Germinal center (tissue), 1 donor: ENCODE measurements at regions not wholly inside any gene's neighbourhood (a gene's known extent, or its start where the extent isn't known, plus 50 kb on each side); places are given as distances from the start of the nearest gene placed in this dataset.

Experiments
- DNase-seq: peaks from one replicate; pipeline ENCODE4 v3.0.0; 2012; ENCODE audit warnings: mixed read lengths, low spot score

GRCh38 chr6:97815301-97815812, 532.3 kb upstream of the MMS22L start:
- DNase-seq: no peak

- DNase-seq: no peak
Observed at GRCh38 chr6:97816526-97816925, 533.5 kb upstream of the MMS22L start.

- DNase-seq: no peak
Observed at GRCh38 chr6:97819710-97820109, 536.7 kb upstream of the MMS22L start.

DNA sequence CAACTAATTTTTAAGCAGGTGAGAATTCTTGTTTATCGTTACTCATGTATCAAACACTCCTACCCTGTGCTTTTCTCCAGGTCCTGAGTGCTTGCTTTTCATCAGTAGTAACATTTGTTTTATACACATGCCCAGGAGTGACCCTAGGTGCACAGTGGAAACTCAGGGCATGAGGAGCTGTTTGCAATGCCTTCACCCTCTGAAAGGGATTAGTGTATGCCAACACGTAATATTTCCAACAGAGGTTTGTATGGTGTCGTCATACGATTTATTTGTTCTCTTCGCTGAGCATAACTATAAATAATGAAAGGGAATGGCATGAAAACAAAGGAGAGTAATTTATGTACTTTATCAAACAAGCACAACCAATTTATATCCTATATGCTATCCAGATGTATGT, 537.4 kb upstream of the MMS22L start:
- no peak for DNase-seq

- DNase-seq: no peak
Observed at GRCh38 chr6:97822632-97823031, 539.6 kb upstream of the MMS22L start.

- no peak for DNase-seq
Observed at GRCh38 chr6:97841763-97842162, 558.7 kb upstream of the MMS22L start.

- no peak for DNase-seq
Observed at GRCh38 chr6:97842521-97842920, 559.5 kb upstream of the MMS22L start.

- DNase-seq: no peak
Observed at GRCh38 chr6:97849390-97849789, 566.4 kb upstream of the MMS22L start.

GRCh38 chr6:97850458-97851212, 567.6 kb upstream of the MMS22L start:
- no peak for DNase-seq

GRCh38 chr6:97863697-97864096, 580.7 kb upstream of the MMS22L start:
- DNase-seq: no peak

- no peak for DNase-seq
Observed at GRCh38 chr6:97864366-97864765, 581.4 kb upstream of the MMS22L start.

DNA sequence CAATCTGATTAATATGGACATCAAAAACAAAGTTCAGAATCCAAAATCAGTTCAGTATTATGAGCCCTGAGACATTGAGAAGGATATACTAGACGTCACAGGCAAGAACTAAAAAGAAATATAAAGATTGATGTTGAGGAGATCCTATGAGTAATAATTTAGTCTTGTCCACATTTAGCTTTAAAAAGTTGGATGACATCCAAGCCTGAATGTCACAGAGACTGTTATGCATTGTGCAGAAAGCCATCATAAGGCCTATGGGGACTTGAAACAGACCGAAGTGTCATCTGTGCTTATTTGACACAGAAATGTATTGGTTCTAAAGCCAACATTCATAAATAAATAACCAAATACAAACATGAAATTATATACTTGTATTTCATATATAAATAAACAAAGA, 581.8 kb upstream of the MMS22L start:
- no peak for DNase-seq

- DNase-seq: no peak
Observed at GRCh38 chr6:97865612-97866011, 582.6 kb upstream of the MMS22L start.

DNA sequence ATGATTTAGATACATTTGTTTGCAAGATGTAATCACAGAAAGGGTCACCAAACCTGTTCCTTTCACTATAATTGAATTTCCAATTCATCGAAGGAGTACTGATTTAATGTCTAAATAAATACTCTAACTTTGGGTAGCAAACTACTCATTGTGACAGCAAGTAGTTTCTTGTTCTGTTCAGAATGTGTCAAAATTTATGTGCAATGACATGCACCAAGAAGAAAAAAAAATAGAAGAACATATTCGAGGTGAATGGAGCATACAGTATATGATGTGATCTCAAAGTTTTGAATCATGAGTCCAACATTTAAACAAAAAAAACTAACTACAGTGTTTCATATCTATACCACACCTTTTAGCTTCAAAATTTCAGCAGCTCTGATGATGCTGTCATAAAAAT, 583.6 kb upstream of the MMS22L start:
- DNase-seq: no peak

DNA sequence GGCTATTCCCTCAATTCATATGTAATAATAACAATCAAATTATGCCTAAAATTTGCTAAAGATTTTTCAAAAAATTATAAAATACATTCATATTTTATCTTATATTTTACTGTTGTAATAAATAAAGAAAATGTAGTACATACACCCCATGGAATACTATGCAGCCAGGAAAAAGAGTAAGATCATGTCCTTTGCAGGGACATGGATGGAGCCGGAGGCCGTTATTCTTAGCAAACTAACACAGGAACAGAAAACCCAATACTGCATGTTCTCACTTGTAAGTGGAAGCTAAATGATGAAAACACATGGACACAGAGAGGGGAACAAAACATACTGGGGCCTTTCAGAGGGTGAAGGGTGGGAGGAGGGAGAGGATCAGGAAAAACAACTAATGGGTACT, 584.2 kb upstream of the MMS22L start:
- no peak for DNase-seq

- no peak for DNase-seq
Observed at GRCh38 chr6:97870273-97870672, 587.3 kb upstream of the MMS22L start.

DNA sequence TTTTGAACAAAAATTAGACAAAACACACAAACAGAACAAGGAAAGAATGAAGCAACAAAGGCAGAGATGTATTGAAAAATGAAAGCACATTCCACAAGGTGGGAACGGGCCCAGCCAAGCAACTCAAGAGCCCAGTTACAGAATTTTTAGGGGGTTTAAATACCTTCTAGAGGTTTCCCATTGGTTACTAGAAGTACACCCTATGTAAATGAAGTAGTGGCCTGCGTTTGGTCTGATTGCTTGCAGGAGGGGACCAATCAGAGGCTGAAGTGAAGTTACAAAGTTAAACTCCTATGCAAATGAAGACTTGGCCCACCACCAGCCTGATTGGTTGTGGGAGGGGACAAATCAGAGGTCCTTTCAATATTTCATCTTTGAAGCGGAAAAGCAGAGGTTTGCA, 593.7 kb upstream of the MMS22L start:
- no peak for DNase-seq

DNA sequence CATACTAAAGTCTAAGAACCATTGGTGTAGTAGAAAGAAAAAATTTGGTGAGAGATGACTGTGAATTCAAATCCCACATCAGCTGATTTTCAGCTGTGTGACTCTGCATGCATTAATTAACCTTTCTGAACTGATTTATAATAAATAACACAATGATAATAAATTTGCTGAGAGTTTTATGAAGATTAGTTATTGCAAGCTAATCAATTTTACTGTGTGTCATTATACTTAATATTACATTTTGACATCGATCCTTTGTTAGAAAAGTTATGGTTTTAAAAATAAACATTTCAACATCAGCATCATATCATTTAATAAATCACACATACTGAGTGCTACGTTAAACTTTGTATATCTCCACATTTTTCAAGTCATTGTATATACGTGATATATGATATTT, 599.7 kb upstream of the MMS22L start:
- no peak for DNase-seq

DNA sequence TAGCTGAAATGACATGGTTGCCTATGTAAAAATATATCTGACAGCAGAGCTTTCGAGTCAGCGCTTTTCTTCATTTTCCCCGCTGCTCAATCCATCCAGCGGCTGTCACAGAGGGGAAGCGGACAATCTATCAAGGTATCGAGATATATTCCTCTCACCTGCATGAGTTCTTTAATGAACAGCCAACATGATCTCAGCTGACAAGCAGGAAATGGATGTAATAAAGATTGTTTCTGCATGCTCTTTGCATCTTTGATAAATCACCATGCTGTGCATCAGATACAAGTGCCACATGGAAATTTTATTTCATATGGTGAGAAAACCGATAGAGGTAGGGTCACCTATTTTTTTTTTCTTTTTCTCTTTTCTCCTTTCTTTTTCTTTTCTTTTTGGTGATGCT, 602.3 kb upstream of the MMS22L start:
- no peak for DNase-seq

- no peak for DNase-seq
Observed at GRCh38 chr6:97885828-97886227, 602.8 kb upstream of the MMS22L start.

DNA sequence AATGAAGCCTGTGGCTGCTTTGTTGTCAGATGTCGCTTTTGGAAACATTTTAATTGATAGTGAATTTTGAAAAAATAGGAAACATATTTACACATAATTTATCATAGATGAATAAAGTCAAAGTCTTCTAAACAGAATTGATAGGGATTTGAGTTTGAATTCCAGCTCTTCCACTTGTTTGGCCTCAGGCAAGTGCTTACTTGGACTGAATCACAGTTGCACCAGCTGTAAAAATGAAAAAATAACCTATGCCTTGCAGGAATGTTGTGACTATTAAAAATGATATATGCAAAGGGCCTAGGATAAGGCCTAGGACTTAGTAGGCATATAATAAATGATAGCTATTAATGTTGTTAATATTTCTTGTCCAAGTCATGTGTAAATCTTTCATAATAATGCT, 618.5 kb upstream of the MMS22L start:
- DNase-seq: no peak

DNA sequence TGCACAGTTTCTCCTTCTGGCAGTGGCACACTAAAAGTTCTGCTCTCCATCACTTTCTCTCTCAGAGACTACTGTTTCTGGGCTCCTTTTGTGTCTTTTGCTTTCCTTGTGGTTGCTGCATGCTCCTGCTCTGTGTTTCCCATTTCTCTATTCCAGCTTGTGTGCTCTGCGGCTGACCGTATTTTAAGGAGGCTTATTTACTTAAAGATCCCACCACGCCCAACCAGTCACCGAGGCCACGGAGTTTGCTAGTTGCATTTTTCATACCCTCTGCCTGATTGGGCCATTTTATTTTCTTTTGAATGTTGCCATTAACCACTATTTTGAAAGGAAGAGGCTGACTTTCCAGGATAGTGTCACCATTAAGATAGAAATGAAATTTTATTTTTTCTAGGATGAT, 626.4 kb upstream of the MMS22L start:
- DNase-seq: no peak

DNA sequence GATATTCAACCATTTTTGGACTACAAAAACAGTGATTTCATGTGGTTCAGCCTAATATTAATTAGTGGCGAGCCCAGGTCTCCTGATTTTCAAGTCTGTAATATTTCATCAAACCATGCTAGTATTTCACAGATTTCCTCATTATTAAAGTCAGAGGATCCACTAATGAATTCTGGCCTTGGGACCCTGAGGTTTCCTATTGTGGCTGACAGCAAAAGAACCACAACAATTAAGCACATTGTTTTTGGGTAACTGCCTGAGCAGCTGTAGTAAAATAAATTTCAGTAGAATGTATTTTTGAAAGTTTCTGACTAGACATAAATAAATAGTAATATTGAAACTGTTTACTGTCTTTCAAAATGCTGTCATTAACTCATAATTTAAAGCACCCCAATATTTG, 630.7 kb upstream of the MMS22L start:
- no peak for DNase-seq

DNA sequence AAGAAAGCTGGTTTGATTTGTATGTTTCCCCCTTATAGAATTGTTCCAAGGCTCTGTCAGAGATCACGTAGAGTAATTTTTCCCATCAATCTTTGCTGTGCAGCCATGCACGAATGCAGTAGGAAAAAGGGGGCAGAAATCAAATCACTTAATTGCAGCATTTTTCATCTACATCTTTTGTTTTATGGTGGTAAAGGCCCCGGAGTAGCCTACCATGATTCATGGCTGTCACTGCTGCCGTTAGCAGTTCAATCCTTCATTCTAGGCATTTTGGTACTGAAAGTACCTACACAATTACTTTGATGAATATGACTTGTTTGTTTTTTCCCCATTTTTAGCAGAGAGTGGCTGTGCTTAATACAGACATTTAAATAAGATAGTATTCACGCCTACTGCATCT, 631.9 kb upstream of the MMS22L start:
- no peak for DNase-seq
